K562 (cell line): ENCODE measurements at regions not wholly inside any gene's neighbourhood (a gene's known extent, or its start where the extent isn't known, plus 50 kb on each side); places are given as distances from the start of the nearest gene placed in this dataset.

ENCODE experiments used
- ATAC-seq: fragments of 200-7000 bp; cut with Tn5 transposase; 3 replicates; pipeline ENCODE4 v1.9.1; 2020; ENCODE audit warnings: moderate library complexity
- BruUV-seq: library from RNA; stranded (reverse); fragments of 400-500 nt; replicated peaks from 2 replicates; lab custom pipeline; 2021; lab: Mats Ljungman, UMichigan
- CTCF ChIA-PET: fragments of 300-600 bp; formaldehyde crosslinking; extraction: SDS; loops from one replicate; lab custom pipeline; 2021; ENCODE audit warnings: low intra/inter-chr PET ratio; lab: Yijun Ruan, JAX
- POLR2A ChIA-PET: fragments of 300-600, 350-650 bp; sonication (Branson Sonifier 250); formaldehyde crosslinking; extraction: SDS; loops from one replicate; lab custom pipeline; 2021; ENCODE audit warnings: antibody characterized with exemption, inconsistent platforms; lab: Yijun Ruan, JAX
- DNase-seq, 4 experiments: peaks; one replicate each; pipeline versions ENCODE4 v3.0.0 to v3.0.0-alpha.2; 2011 to 2018; ENCODE audit warnings: low spot score in 3 of 4, mixed read lengths in 3 of 4; ENCODE audit errors: extremely low read depth in 1 of 4
- FAIRE-seq: peaks from 2 replicates; lab custom pipeline; 2011; peaks lifted over from hg19 to GRCh38; lab: Jason Lieb, UNC
- H2AFZ ChIP-seq: 2 replicates; pipeline ENCODE4 v1.6.0; 2011; ENCODE audit warnings: low read depth, low read length, control low read depth, inconsistent platforms
- H3K27ac ChIP-seq: fragments of 200-600 bp; 3 replicates; pipeline ENCODE4 v1.8.0; 2011; ENCODE audit warnings: low read depth, mild to moderate bottlenecking, control low read depth, inconsistent platforms, low read length, moderate library complexity, mixed read lengths; ENCODE audit errors: extremely low read depth
- H3K27me3 ChIP-seq, 2 experiments: fragments of 300-600 bp in 1 of 2; 2 replicates in 1 of 2; 3 replicates in 1 of 2; pipeline versions ENCODE4 v1.6.0 to v1.8.0; 2011; ENCODE audit warnings: inconsistent platforms in 2 of 2, low read length in 2 of 2, mild to moderate bottlenecking in 1 of 2, mixed read lengths in 1 of 2, moderate library complexity in 1 of 2; ENCODE audit not compliant: control insufficient read depth in 2 of 2, insufficient read depth in 2 of 2
- H3K36me3 ChIP-seq: fragments of 300-600 bp; 3 replicates; pipeline ENCODE4 v1.8.0; 2011; ENCODE audit warnings: mild to moderate bottlenecking, low read length, inconsistent platforms; ENCODE audit not compliant: control insufficient read depth, insufficient read depth
- H3K4me1 ChIP-seq, 2 experiments: fragments of 200-600 bp in 1 of 2; replicated peaks in 1 of 2; 2 replicates in 1 of 2; 3 replicates in 1 of 2; pipeline versions ENCODE4 v1.5.1 to v1.8.0; 2011; ENCODE audit warnings: inconsistent platforms in 2 of 2, low read length in 2 of 2, mild to moderate bottlenecking in 1 of 2, mixed read lengths in 1 of 2, moderate library complexity in 1 of 2; ENCODE audit not compliant: control insufficient read depth in 2 of 2, insufficient read depth in 2 of 2
- H3K4me2 ChIP-seq: 2 replicates; pipeline ENCODE4 v1.6.1; 2011; ENCODE audit warnings: low read length, control low read depth, inconsistent platforms, mixed read lengths; ENCODE audit not compliant: insufficient read depth
- H3K4me3 ChIP-seq: fragments of 200-600 bp; sonication (generic), shearing (Covaris generic); 2 replicates; pipeline ENCODE4 v1.5.1; 2016; ENCODE audit warnings: control low read depth, inconsistent platforms
- H3K79me2 ChIP-seq: fragments of 200-600 bp; 3 replicates; pipeline ENCODE4 v1.8.0; 2011; ENCODE audit warnings: low read length, inconsistent platforms; ENCODE audit not compliant: control insufficient read depth, insufficient read depth
- H3K9ac ChIP-seq, 2 experiments: 2 replicates each; pipeline versions ENCODE4 v1.6.0 to v1.6.1; 2011; ENCODE audit warnings: low read depth in 2 of 2, low read length in 2 of 2, control low read depth in 1 of 2, inconsistent platforms in 1 of 2, mild to moderate bottlenecking in 1 of 2, mixed read lengths in 1 of 2; ENCODE audit not compliant: insufficient read depth in 1 of 2
- H3K9me1 ChIP-seq: one replicate; pipeline ENCODE4 v1.6.0; 2011; ENCODE audit warnings: inconsistent platforms, mild to moderate bottlenecking, low read length, moderate library complexity; ENCODE audit not compliant: control insufficient read depth, insufficient read depth
- H3K9me3 ChIP-seq: replicated peaks from 2 replicates; pipeline ENCODE4 v1.5.1; 2011; ENCODE audit warnings: low read depth, low read length, inconsistent platforms; ENCODE audit not compliant: control insufficient read depth, insufficient read depth
- H4K20me1 ChIP-seq: replicated peaks from 2 replicates; pipeline ENCODE4 v1.6.1; 2011; ENCODE audit warnings: low read length, inconsistent platforms, mixed read lengths; ENCODE audit not compliant: control insufficient read depth, insufficient read depth
- E2F3 ChIP-seq: fragments of 250-450 bp; sonication (Bioruptor Pico); IDR thresholded peaks from 2 replicates; pipeline ENCODE4 v1.4.0; 2020; ENCODE audit warnings: mild to moderate bottlenecking
- LEF1 ChIP-seq: fragments of 450-650 bp; IDR thresholded peaks from 2 replicates; pipeline ENCODE4 v1.6.1; 2016; ENCODE audit warnings: mild to moderate bottlenecking
- MED1 ChIP-seq: sonication (generic); formaldehyde crosslinking; IDR thresholded peaks from 2 replicates; pipeline ENCODE4 v1.8.1; 2023; ENCODE audit warnings: missing genetic modification reagents, borderline replicate concordance
- MYNN ChIP-seq, 2 experiments: sonication (generic); formaldehyde crosslinking in 1 of 2; IDR thresholded peaks; 2 replicates each; pipeline versions ENCODE4 v1.5.0 to v1.6.1; 2016 to 2020; ENCODE audit warnings: antibody characterized with exemption in 1 of 2, missing genetic modification reagents in 1 of 2
- NR2C1 ChIP-seq, 2 experiments: fragments of 450-650 bp; IDR thresholded peaks; 2 replicates each; pipeline ENCODE4 v1.6.1; 2017; ENCODE audit warnings: mild to moderate bottlenecking in 2 of 2, antibody characterized with exemption in 1 of 2, inconsistent platforms in 1 of 2, missing compliant biosample characterization in 1 of 2, missing genetic modification characterization in 1 of 2
- NUFIP1 ChIP-seq: fragments of 450-650 bp; IDR thresholded peaks from 2 replicates; pipeline ENCODE4 v1.6.1; 2018; ENCODE audit not compliant: partially characterized antibody
- POLR2G ChIP-seq: fragments of 200-400 bp; formaldehyde crosslinking; IDR thresholded peaks from 2 replicates; pipeline ENCODE4 v1.6.1; 2017; ENCODE audit warnings: low read depth, mild to moderate bottlenecking, antibody characterized with exemption, low read length, moderate library complexity
- RBFOX2 ChIP-seq: fragments of 200-400 bp; formaldehyde crosslinking; IDR thresholded peaks from 2 replicates; pipeline ENCODE4 v1.6.1; 2017; ENCODE audit warnings: low read depth, mild to moderate bottlenecking, low read length, moderate library complexity
- SFPQ ChIP-seq: fragments of 200-400 bp; formaldehyde crosslinking; IDR thresholded peaks from 2 replicates; pipeline ENCODE4 v1.6.1; 2017; ENCODE audit warnings: mild to moderate bottlenecking, low read depth, low read length, moderate library complexity
- USF1 ChIP-seq: sonication (generic); formaldehyde crosslinking; IDR thresholded peaks from 2 replicates; pipeline ENCODE4 v1.9.0; 2022; ENCODE audit warnings: mild to moderate bottlenecking, missing genetic modification reagents
- ZNF655 ChIP-seq: fragments of 250-450 bp; sonication (Bioruptor Pico); IDR thresholded peaks from 2 replicates; pipeline ENCODE4 v1.5.0; 2021
- WGBS: fragments of 100-300 bp; shearing (Covaris generic); methylation state at CpG from one replicate; pipeline ENCODE4 v1.1.6; 2016; ENCODE audit warnings: low coverage, mixed read lengths; ENCODE audit not compliant: insufficient coverage; ENCODE audit errors: missing lambda C conversion rate; 5-methylcytosine and 5-hydroxymethylcytosine counted together
- in situ Hi-C: fragments of 300-500 bp; cut with MboI; formaldehyde crosslinking; loops from 4 replicates; pipeline ENCODE4 v1.15.0; 2018; ENCODE audit warnings: inconsistent platforms, mixed read lengths
- intact Hi-C: fragments of 100-400 bp; cut with micrococcal nuclease; formaldehyde crosslinking; loops from 2 replicates; pipeline ENCODE4 v1.14.2; 2022
- TF ChIP-seq, protein P1 (sequence below): fragments of 250-450 bp; sonication (Bioruptor Pico); IDR thresholded peaks from 2 replicates; pipeline ENCODE4 v1.4.0; 2020; ENCODE audit warnings: borderline replicate concordance
- TF ChIP-seq, protein P2 (sequence below): sonication (generic); formaldehyde crosslinking; IDR thresholded peaks from 2 replicates; pipeline ENCODE4 v1.8.0; 2022; ENCODE audit warnings: mild to moderate bottlenecking, missing genetic modification reagents, borderline replicate concordance

DNA sequence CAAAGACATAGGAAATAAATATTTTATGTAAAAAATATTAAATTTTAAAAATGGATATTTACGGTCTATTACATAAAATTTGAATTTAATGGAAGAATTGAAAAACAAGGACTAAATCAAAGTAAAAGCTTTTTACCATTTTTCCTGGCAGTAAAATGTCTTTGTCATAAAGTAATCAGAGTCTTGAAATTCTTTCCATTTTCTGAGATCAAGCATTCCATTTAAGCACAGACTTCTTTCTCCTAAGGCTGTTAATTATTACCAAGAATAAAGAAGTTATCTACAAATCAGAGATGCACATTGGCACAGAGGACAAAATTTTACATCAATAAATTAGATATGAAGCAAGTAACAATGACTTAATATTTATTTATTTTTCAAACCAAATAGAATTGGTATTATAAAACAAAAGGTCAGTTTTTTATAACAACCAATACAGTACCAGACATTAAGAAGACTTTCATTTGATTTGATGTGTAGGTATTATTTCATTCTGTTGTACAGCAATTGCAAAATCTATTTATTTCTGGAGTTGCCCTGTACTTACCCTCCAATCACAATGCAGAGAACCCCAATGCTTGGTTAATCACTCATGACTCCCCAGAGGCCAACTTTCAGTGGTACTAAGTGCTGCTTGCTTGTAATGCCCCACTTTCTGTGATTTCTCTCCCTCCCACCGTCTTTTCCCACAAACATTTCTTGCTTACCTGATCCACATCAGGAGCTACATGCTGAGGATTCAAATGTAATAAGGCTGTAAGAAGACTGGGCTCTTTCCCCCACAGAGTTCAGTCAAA is 254.6 kb downstream of the GASK1B start:
- no TSS peak for BruUV-seq
- no peak for FAIRE-seq
- TF ChIP-seq NUFIP1 (no peak), MYNN (IDR thresholded peaks at IDR 0.05) (no peak), MYNN (CRISPR knock-in tag; IDR thresholded peaks at IDR 0.05) (no peak), USF1 (no peak), ZNF655 (no peak), NR2C1 (IDR thresholded peaks at IDR 0.05) (no peak), NR2C1 (tag; IDR thresholded peaks at IDR 0.05) (no peak), E2F3 (CRISPR knock-in tag) (no peak), MED1 (CRISPR knock-in tag) (no peak), SFPQ (no peak), RBFOX2 (no peak), POLR2G (no peak), LEF1 (no peak)
- TF ChIP-seq, protein P1, sequence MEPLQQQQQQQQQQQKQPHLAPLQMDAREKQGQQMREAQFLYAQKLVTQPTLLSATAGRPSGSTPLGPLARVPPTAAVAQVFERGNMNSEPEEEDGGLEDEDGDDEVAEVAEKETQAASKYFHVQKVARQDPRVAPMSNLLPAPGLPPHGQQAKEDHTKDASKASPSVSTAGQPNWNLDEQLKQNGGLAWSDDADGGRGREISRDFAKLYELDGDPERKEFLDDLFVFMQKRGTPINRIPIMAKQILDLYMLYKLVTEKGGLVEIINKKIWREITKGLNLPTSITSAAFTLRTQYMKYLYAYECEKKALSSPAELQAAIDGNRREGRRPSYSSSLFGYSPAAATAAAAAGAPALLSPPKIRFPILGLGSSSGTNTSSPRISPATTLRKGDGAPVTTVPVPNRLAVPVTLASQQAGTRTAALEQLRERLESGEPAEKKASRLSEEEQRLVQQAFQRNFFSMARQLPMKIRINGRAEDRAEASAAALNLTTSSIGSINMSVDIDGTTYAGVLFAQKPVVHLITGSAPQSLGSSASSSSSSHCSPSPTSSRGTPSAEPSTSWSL (CRISPR knock-in tag): no peak
- TF ChIP-seq, protein P2, sequence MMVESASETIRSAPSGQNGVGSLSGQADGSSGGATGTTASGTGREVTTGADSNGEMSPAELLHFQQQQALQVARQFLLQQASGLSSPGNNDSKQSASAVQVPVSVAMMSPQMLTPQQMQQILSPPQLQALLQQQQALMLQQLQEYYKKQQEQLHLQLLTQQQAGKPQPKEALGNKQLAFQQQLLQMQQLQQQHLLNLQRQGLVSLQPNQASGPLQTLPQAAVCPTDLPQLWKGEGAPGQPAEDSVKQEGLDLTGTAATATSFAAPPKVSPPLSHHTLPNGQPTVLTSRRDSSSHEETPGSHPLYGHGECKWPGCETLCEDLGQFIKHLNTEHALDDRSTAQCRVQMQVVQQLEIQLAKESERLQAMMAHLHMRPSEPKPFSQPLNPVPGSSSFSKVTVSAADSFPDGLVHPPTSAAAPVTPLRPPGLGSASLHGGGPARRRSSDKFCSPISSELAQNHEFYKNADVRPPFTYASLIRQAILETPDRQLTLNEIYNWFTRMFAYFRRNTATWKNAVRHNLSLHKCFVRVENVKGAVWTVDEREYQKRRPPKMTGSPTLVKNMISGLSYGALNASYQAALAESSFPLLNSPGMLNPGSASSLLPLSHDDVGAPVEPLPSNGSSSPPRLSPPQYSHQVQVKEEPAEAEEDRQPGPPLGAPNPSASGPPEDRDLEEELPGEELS (CRISPR knock-in tag): no peak

More for the DNA sequence above, 254.6 kb downstream of the GASK1B start:
- Histone ChIP-seq H3K9me3 (0 out of 2 replicates have a peak, but pooled peaks cover 2% of the 10 kb centered on the region), H3K9ac (no peak overlapping the region), H3K27ac (no peak overlapping the region), H3K4me3 (no peak overlapping the region), H3K4me1 (no peaks in the 10 kb centered on the region), H2AFZ (no peak overlapping the region), H3K9me1 (no peaks in the 10 kb centered on the region), H3K27me3 (no peaks in the 10 kb centered on the region), H3K36me3 (no peaks in the 10 kb centered on the region), H3K4me2 (no peak overlapping the region), H4K20me1 (no peaks in the 10 kb centered on the region), H3K79me2 (no peaks in the 10 kb centered on the region)
- WGBS: 3% methylated on average over 2 of the region's 2 CpGs
- ChIA-PET POLR2A (no interaction called here), CTCF (no interaction called here)
- intact Hi-C loops (no loop called here), in situ Hi-C loops (no loop called here)
- no peak for DNase-seq
- no peak for ATAC-seq
